ENCODE measurements at regions not wholly inside any gene's neighbourhood (a gene's known extent, or its start where the extent isn't known, plus 50 kb on each side); places are given as distances from the start of the nearest gene placed in this dataset.

DNA sequence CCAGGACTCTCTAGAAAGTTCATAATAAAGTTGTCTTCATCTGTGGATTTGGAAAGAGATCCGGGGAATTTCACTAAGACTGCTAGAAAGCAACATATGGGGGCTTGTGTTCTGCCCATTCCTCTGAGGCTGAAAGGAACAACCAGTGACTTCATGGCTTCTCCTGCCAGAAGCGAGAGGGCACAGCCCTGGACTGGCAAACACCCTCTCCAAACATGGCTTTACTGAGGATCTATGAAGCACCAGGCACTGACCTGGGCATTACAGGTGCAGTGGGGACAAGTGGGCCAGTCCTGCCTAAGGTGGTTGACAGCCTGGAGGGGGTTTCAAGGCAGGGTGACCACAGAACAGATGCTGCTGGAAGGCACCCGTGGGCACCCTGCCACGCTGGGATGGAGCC lies 185.8 kb upstream of the GPR26 start:
- TF ChIP-seq ZNF221 (tag by site-specific recombination; IDR thresholded peaks at IDR 0.05; ENCODE audit: borderline replicate concordance) (no peak), GLI4 (tag by site-specific recombination; IDR thresholded peaks at IDR 0.05) (no peak), ZNF175 (tag by site-specific recombination; IDR thresholded peaks at IDR 0.05) (no peak), ZBTB1 (tag by site-specific recombination; IDR thresholded peaks at IDR 0.05) (no peak), KLF16 (tag by site-specific recombination; IDR thresholded peaks at IDR 0.05) (no peak), ZBTB8A (tag by site-specific recombination; IDR thresholded peaks at IDR 0.05) (no peak), ZNF302 (tag by site-specific recombination; IDR thresholded peaks at IDR 0.05; ENCODE audit: low read depth) (no peak), TRIM28 (IDR thresholded peaks at IDR 0.05; ENCODE audit: borderline replicate concordance, low read length) (no peak), ZNF138 (tag by site-specific recombination; IDR thresholded peaks at IDR 0.05; ENCODE audit: borderline replicate concordance) (no peak)
- TF ChIP-seq, protein P1, sequence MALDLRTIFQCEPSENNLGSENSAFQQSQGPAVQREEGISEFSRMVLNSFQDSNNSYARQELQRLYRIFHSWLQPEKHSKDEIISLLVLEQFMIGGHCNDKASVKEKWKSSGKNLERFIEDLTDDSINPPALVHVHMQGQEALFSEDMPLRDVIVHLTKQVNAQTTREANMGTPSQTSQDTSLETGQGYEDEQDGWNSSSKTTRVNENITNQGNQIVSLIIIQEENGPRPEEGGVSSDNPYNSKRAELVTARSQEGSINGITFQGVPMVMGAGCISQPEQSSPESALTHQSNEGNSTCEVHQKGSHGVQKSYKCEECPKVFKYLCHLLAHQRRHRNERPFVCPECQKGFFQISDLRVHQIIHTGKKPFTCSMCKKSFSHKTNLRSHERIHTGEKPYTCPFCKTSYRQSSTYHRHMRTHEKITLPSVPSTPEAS (tag by site-specific recombination; IDR thresholded peaks at IDR 0.05), result no peak
- TF ChIP-seq, protein P2, sequence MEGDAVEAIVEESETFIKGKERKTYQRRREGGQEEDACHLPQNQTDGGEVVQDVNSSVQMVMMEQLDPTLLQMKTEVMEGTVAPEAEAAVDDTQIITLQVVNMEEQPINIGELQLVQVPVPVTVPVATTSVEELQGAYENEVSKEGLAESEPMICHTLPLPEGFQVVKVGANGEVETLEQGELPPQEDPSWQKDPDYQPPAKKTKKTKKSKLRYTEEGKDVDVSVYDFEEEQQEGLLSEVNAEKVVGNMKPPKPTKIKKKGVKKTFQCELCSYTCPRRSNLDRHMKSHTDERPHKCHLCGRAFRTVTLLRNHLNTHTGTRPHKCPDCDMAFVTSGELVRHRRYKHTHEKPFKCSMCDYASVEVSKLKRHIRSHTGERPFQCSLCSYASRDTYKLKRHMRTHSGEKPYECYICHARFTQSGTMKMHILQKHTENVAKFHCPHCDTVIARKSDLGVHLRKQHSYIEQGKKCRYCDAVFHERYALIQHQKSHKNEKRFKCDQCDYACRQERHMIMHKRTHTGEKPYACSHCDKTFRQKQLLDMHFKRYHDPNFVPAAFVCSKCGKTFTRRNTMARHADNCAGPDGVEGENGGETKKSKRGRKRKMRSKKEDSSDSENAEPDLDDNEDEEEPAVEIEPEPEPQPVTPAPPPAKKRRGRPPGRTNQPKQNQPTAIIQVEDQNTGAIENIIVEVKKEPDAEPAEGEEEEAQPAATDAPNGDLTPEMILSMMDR (tag by site-specific recombination; IDR thresholded peaks at IDR 0.05), result no peak
- TF ChIP-seq, protein P3, sequence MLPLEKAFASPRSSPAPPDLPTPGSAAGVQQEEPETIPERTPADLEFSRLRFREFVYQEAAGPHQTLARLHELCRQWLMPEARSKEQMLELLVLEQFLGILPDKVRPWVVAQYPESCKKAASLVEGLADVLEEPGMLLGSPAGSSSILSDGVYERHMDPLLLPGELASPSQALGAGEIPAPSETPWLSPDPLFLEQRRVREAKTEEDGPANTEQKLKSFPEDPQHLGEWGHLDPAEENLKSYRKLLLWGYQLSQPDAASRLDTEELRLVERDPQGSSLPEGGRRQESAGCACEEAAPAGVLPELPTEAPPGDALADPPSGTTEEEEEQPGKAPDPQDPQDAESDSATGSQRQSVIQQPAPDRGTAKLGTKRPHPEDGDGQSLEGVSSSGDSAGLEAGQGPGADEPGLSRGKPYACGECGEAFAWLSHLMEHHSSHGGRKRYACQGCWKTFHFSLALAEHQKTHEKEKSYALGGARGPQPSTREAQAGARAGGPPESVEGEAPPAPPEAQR (tag by site-specific recombination; IDR thresholded peaks at IDR 0.05), result no peak

All from HEK293 (cell line).